ENCODE measurements at regions not wholly inside any gene's neighbourhood (a gene's known extent, or its start where the extent isn't known, plus 50 kb on each side); places are given as distances from the start of the nearest gene placed in this dataset.

DNA sequence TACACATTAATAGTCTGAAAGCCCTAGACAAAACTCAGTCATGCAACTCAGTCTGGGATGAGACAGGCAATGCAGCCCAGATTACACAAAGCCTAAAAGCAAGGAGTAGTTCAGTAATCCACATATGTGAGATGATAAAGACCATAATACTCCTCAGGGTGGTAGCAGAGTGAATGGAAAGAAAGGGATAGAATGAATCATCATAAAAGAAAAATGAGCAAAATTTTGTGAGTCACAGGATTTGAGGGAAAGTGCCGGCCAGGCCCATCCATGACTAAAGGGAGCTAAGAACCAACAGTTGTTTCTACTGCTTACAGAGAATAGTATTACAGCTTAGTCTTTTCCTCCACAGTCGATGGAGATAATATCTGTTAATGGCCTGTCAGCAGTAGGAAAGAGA lies 90.0 kb upstream of the POU5F2 start:
- TF ChIP-seq CTCF (IDR thresholded peaks at IDR 0.05), result no peak
- TF ChIP-seq POLR2A (IDR thresholded peaks at IDR 0.05; ENCODE audit: low read depth), result no peak
- TF ChIP-seq POLR2AphosphoS5 (IDR thresholded peaks at IDR 0.05), result no peak
- no peak for TF ChIP-seq EP300 (IDR thresholded peaks at IDR 0.05)

Measured in esophagus muscularis mucosa (tissue), 4 donors.